Right renal cortex interstitium (tissue), 3 donors: ENCODE measurements at regions not wholly inside any gene's neighbourhood (a gene's known extent, or its start where the extent isn't known, plus 50 kb on each side); places are given as distances from the start of the nearest gene placed in this dataset.
"Not testable (repeated sequence)": the region's sequence is repeated elsewhere in the genome, so short reads cannot be mapped to it uniquely, and the experiment has no call there.

Source experiments
- DNase-seq, 3 donors: peaks; one replicate each; pipeline ENCODE4 v3.0.0-alpha.2; 2013; ENCODE audit warnings: low read depth in 3 of 3, low spot score in 2 of 3

- no peak for DNase-seq
Measured at GRCh38 chr1:118828038-118828437, 160.1 kb downstream of the TBX15 start.

- no peak for DNase-seq
Measured at GRCh38 chr1:118827636-118828035, 160.5 kb downstream of the TBX15 start.

GRCh38 chr1:118827207-118827606 is 160.9 kb downstream of the TBX15 start:
- no peak for DNase-seq

GRCh38 chr1:118826669-118827068 is 161.5 kb downstream of the TBX15 start:
- no peak for DNase-seq

GRCh38 chr1:118825619-118826018 is 162.5 kb downstream of the TBX15 start:
- no peak for DNase-seq

- no peak for DNase-seq
Measured at GRCh38 chr1:118821801-118822200, 166.3 kb downstream of the TBX15 start.

GRCh38 chr1:118820864-118821263 is 167.3 kb downstream of the TBX15 start:
- no peak for DNase-seq

GRCh38 chr1:118815909-118816308 is 172.2 kb downstream of the TBX15 start:
- DNase-seq: no peak

GRCh38 chr1:118812555-118812954 is 175.6 kb downstream of the TBX15 start:
- DNase-seq: no peak

- DNase-seq: no peak
Measured at GRCh38 chr1:118811156-118811555, 177.0 kb downstream of the TBX15 start.

- no peak for DNase-seq
Measured at GRCh38 chr1:118809586-118809985, 178.6 kb downstream of the TBX15 start.

GRCh38 chr1:118803128-118803527 is 185.0 kb downstream of the TBX15 start:
- not testable (repeated sequence) for DNase-seq

- no peak for DNase-seq
Measured at GRCh38 chr1:118791094-118791691, 196.9 kb downstream of the TBX15 start.

GRCh38 chr1:118788463-118788862 is 199.7 kb downstream of the TBX15 start:
- DNase-seq: peak; percentile 20 to 54 (median 36)

GRCh38 chr1:118786454-118787155 is 201.5 kb downstream of the TBX15 start:
- no peak for DNase-seq

- no peak for DNase-seq
Measured at GRCh38 chr1:118785246-118785645, 202.9 kb downstream of the TBX15 start.

- no peak for DNase-seq
Measured at GRCh38 chr1:118783095-118783758, 204.9 kb downstream of the TBX15 start.

GRCh38 chr1:118773656-118774055 is 214.5 kb downstream of the TBX15 start:
- no peak for DNase-seq

GRCh38 chr1:118767971-118768370 is 220.2 kb downstream of the TBX15 start:
- no peak for DNase-seq

GRCh38 chr1:118753976-118754375 is 234.2 kb downstream of the TBX15 start:
- no peak for DNase-seq

- DNase-seq: no peak
Measured at GRCh38 chr1:118751166-118751565, 237.0 kb downstream of the TBX15 start.

- DNase-seq: no peak
Measured at GRCh38 chr1:118744420-118744819, 243.7 kb downstream of the TBX15 start.
